HG03460 (cell line): ENCODE measurements at regions not wholly inside any gene's neighbourhood (a gene's known extent, or its start where the extent isn't known, plus 50 kb on each side); places are given as distances from the start of the nearest gene placed in this dataset.
"Not testable (repeated sequence)": the region's sequence is repeated elsewhere in the genome, so short reads cannot be mapped to it uniquely, and the experiment has no call there.

ENCODE experiments used
- ATAC-seq: cut with Tn5 transposase; IDR thresholded peaks from one replicate; pipeline ENCODE4 v1.9.1; 2021; ENCODE audit not compliant: unreplicated experiment

DNA sequence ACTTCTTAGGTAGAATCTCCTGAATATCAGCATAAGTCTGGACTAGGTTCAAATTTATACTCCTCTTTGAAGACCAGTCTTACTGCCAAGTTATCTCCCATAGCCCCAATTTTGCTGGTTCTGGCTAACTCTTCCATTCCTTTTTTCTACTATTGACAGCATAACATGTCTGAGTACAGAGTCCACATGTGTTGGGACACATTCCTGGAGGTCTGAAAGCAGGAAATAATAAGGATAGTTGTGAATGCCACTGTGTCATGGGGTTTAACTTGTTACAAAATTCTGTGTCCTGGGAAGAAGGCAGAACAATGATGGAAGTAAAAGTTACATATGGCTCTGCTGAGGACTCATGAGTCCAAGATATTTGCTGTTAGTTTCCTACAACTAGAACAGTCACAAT lies 57.4 kb upstream of the ZBTB20 start:
- ATAC-seq, result no peak

GRCh38 chr3:115208066-115208750 lies 61.1 kb upstream of the ZBTB20 start:
- no peak for ATAC-seq

DNA sequence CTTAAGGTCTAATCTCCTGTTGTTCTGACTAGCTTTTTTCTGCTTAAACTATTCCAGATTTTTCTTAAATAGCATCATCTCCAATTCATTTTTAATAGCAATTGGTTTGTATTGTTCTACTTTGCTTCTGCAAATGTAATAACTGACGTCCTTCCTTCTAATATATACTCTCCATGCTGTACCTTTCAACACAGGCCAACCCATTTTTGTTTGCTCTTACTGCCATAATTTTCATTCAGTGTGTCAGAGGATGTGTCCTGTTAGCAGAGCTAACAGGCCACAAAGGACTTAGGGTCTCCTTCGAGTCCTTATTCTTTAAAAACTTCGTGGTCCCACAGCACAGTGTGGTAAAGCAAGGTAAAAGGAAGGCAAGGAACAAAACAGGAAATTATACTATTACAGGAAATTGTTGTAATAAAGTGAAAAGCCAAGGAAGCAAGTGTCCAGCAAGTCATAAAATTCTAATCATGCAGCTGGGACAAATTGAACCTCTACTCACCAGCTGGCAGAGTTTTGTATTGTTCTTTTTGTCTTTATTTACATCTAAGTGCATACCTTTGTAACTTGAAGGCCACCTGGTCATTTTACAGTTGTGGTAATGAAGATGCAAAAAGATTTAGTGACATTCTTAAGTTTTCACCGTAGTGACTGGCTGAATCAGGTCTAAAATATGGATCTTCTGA lies 64.9 kb upstream of the ZBTB20 start:
- no peak for ATAC-seq

DNA sequence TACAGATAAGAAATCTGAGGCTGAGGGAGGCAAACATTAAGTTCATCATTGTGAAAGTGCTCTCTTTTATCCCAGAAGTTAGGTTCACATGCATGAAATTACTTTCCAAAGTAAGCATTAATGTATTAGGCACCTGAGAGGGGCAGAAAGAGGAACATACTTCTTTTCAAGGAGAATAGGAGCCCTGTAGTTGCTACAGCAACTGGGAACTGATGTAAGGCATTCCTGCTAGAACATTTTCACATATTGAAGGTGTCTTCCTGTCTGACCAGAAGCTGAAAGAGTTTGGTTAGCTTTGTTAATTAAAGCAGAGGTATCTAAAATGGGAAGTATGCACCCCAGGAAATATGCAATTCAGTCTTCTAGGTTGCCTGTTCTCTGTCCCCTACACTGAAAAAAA lies 65.5 kb upstream of the ZBTB20 start:
- ATAC-seq, result no peak

DNA sequence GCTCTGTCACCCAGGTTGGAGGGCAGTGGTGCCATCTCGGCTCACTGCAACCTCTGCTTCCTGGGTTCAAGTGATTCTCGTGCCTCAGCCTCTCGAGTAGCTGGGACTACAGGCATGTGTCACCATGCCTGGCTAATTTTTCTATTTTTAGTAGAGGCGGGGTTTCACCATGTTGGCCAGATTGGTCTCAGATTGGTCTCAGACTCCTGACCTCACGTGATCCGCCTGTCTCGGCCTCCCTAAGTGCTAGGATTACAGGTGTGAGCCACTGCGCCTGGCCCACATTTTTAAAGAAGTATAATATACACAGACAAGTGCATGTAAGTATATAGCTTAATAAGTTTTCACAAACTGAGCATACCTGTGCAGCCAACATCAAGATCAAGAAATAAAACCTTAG lies 66.0 kb upstream of the ZBTB20 start:
- not testable (repeated sequence) for ATAC-seq

GRCh38 chr3:115217292-115217677 lies 70.2 kb upstream of the ZBTB20 start:
- ATAC-seq, result no peak

DNA sequence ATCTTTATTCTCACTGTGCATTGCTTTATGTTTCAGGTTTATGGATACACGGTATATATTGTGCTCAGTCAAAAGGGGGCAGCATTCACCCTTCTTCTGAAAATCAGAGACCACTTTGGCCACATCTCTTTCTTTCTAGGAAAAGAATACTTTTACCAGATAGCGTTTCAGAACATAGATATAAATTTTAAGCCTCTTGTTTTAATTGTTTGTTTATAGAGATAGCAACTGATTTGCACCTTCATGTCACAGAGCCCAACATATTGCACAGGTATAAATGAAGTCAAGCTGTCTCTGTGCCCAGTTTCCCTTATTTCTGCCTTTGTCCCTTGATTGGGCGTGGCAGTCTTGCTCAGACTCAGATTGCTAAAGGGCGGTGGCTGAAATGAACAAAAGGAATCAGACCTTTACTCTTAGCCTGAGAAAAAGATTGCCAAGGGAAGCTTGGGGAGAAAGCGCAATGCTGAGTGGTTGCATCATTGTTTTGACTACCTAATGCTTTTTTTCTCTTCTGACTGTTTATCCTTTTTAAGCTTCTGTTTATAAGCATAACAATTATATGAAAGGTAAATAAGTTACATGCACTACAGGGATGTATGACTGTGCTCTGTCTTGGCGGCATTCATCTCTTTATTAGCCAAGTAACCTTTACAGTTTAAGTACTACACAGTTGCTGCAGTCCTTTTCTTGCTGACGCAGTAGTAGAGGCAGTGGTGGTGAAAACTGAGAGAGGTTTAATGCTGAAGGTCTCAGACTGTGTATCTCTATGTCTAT lies 70.8 kb upstream of the ZBTB20 start:
- ATAC-seq, result no peak

DNA sequence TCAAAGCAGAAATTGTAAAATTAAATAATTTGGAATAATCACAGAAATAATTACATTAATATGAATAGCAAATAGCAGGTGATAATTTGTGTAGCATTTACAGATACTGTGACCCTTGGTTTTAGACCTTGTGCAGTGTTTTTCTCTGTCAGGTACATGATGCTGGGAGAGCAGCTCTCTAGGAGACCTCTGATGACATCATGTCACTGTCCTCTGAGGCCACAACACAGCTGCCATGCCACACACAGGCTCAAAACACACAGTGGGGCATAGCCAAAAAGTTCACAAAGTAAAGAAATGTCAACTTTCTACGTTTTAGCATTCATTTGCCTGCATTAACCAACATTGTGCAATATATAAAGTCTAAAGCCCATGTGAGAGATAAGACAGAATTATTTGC lies 71.8 kb upstream of the ZBTB20 start:
- no peak for ATAC-seq

- no peak for ATAC-seq
Measured at GRCh38 chr3:115224687-115225086, 77.6 kb upstream of the ZBTB20 start.

GRCh38 chr3:115226844-115227445 lies 79.9 kb upstream of the ZBTB20 start:
- no peak for ATAC-seq

DNA sequence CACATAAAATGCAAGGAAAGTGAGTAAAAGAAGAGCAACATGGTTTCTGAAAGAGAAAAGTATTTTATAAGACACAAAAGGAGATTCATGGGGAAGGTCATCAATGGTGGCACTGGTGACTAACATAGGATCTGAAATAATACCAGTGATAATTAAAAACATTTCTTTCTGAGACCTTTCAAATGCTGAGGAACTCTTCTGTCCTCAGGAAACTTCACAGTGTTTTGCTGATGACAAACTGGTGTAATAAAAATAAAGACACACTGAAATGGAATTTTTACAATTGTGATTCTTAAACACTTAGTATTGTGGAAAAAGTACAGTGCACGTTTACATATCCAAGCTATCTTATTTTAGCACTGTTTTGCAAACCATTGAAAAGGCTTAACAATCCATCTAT lies 80.4 kb upstream of the ZBTB20 start:
- ATAC-seq, result no peak

DNA sequence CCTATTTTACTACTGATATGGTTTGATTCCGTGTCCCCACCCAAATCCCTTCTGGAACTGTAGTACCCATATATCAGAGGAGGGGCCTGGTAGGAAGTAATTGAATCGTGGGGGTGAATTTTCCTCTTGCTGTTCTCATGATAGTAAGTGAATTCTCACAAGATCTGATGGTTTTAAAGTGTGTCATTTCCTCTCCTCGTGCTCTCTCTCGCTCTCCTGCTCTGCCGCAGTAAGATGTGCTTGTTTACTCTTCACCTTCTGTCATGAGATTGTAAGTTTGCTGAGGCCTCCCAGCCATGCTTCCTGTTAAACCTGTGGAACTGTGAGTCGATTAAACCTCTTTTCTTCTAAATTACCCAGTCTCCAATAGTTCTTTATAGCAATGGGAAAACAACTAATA lies 81.2 kb upstream of the ZBTB20 start:
- ATAC-seq, result no peak

DNA sequence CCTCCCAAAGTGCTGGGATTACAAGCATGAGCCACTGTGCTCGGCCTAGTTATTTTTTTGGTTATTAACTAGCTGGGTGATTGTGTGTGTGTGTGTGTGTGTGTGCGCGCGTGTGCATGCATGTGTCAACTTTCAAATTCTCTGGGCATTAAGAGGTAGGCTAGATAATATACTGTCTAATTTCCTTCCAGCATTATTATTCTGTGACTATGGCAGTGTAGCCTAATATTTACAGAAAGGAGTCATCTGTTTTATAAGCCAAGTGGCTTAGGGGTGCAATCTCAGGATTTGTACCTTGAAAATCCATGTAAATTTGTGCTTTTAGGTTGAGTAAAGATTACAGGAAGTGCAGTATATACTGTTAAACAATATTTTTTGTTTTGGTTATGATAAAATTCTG lies 85.1 kb upstream of the ZBTB20 start:
- no peak for ATAC-seq

GRCh38 chr3:115233021-115233420 lies 85.9 kb upstream of the ZBTB20 start:
- ATAC-seq, result no peak

DNA sequence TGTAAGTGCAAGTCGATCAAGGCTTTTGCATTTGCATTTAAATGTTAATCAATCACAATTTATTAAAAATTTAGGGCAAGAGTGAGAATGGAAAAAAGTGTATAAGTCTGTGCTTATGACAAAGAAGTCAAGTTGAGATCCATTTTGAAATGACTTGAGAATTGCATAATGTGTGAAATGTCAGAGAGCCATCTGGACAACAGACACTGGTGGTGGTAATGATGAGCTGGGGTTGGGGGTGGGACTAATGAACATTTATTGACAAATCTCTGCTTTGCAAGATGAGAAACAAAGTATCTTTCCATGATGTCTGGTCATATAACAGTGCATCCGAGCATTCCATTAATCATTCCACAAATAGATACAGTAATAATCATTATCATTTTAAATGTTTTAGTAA lies 89.4 kb upstream of the ZBTB20 start:
- no peak for ATAC-seq

GRCh38 chr3:115239717-115240116 lies 92.6 kb upstream of the ZBTB20 start:
- ATAC-seq, result no peak

DNA sequence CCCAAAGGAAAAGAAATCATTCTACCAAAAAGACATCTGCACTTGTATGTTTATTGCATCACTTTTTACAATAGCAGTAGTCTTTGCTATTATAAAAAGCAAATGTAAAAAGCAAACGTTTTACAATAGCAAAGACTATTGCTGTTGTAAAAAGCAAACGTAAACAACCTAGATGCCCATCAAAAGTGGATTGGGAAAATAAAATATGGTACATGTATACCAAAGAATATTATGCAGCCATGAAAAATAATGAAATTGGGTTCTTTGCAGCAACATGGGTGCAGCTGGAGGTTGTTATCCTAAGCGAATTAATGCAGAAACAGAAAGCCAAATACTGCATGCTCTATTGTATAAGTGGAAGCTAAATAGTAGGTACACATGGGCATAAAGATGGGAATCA lies 97.3 kb upstream of the ZBTB20 start:
- ATAC-seq, result no peak

DNA sequence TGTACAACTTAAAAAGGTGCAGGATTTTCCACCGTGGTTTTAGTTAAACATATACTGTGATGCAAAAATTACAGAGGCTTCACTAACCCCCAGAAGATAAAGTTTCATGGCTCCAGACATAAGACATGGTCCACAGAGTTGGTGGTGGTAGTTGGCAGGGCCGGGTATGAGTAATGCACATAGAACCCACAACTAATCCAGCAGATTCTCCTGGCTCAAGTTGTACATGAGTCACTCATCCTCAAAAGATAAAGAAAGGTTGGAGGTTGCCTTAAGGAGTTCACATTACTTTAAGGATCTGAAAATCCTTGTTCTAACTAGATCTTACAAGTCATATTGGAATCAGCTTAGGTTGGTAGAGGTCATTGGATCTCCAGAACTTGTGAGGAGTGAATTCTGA lies 98.3 kb upstream of the ZBTB20 start:
- ATAC-seq, result no peak

- ATAC-seq, result no peak
Measured at GRCh38 chr3:115245899-115246298, 98.8 kb upstream of the ZBTB20 start.

DNA sequence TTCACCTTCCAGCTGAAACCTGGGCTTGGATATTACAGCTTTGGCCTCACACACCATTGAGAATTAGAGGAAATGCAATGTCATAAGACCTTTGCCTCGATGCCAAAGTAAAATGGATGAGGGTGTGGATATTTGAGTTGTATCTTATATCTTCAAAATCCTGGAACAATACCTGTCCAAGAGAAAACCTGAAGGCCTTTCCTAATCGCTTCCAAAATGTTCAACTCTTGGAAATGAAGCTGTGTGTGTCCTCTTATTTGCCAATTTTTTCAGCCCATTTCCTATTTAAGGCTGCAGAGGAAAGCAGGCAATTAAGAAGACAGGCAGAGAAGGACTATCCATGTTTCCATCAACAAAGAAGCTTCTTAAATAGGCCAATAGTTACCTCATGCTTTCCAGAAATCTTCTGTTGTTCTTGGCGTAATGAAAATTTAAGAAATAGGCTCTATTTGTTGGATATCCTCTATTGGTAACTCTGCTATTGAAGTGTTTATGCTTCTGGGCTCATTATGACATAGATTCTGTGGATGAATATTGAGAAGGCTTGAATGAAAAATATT lies 99.5 kb upstream of the ZBTB20 start:
- ATAC-seq, result no peak

DNA sequence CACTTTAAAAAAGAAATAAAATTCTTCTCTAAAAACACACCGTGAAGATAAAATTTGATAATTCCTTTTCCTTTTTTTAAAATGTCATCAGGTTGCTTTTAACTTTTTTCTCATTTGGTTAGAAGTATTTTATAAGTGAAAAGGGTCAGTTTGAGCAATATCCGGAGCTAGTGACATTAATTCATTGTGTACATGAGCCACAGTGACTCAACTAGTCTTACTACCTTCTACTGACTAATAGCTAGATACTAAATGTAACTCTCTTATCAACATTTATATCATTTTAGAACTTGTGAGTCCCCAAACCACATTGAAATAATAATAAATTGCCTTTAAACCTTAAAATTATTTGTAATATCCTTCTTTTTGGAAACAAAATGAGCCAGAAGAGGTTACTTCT lies 101.2 kb upstream of the ZBTB20 start:
- ATAC-seq, result no peak

GRCh38 chr3:115251509-115251908 lies 104.4 kb upstream of the ZBTB20 start:
- ATAC-seq, result no peak
